T-helper 2 cell treated with Interferon-gamma antibody and Interleukin-4, amounts not matched to agents 5 μg/mL and 100 μg/mL, for 36 hours (primary cell): ENCODE measurements at regions not wholly inside any gene's neighbourhood (a gene's known extent, or its start where the extent isn't known, plus 50 kb on each side); places are given as distances from the start of the nearest gene placed in this dataset.

Source experiments
- DNase-seq: peaks from one replicate; pipeline ENCODE4 v3.0.0; 2021; ENCODE audit warnings: low spot score
- H3K27ac Mint-ChIP-seq: one replicate; pipeline ENCODE4 v1.8.0; 2021; ENCODE audit warnings: mild to moderate bottlenecking, mixed read lengths
- H3K27me3 Mint-ChIP-seq: one replicate; pipeline ENCODE4 v1.8.0; 2021; ENCODE audit warnings: low read depth, mixed read lengths
- H3K36me3 Mint-ChIP-seq: one replicate; pipeline ENCODE4 v1.8.0; 2021; ENCODE audit warnings: low read depth, mixed read lengths
- H3K4me1 Mint-ChIP-seq: one replicate; pipeline ENCODE4 v1.8.0; 2021; ENCODE audit warnings: low read depth, mixed read lengths
- H3K4me3 Mint-ChIP-seq: one replicate; pipeline ENCODE4 v1.8.0; 2022; ENCODE audit warnings: mild to moderate bottlenecking, moderate library complexity, mixed read lengths
- H3K9me3 Mint-ChIP-seq: one replicate; pipeline ENCODE4 v1.8.0; 2021; ENCODE audit warnings: mixed read lengths

GRCh38 chr5:124872086-124872485 is 125.6 kb upstream of the ZNF608 start:
- Mint-ChIP-seq H3K27me3 (no peaks in the 10 kb centered on the region), H3K4me3 (no peak overlapping the region), H3K36me3 (no peaks in the 10 kb centered on the region), H3K4me1 (peaks cover under 1% of the 10 kb centered on the region), H3K27ac (no peak overlapping the region), H3K9me3 (no peaks in the 10 kb centered on the region)
- DNase-seq, result no peak

- H3K36me3 Mint-ChIP-seq, result no peaks in the 10 kb centered on the region
- H3K9me3 Mint-ChIP-seq, result no peaks in the 10 kb centered on the region
- no peaks in the 10 kb centered on the region for H3K27me3 Mint-ChIP-seq
- DNase-seq, result no peak
- no peak overlapping the region for H3K27ac Mint-ChIP-seq
- H3K4me1 Mint-ChIP-seq, result no peaks in the 10 kb centered on the region
- no peak overlapping the region for H3K4me3 Mint-ChIP-seq
Measured at GRCh38 chr5:124872615-124873014, 126.2 kb upstream of the ZNF608 start.

DNA sequence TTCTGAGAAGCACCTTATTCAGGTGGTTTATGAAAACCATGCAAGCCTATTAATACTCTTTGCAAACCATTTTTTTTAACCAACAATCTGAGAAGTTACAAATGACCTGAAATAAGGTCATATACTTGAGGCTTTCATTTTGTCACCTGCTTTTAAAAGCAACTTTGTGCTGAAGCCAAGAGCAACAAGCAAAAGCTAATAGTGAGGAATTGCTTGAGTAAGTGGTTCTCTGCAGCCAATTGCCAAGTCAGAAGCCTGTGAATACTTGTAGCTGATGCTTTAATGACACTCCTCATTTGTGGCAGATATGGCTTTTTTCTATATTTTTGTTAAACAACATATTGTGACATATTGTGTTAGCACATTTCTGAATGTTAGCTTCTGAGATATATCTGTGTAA is 126.7 kb upstream of the ZNF608 start:
- H3K36me3 Mint-ChIP-seq, result no peaks in the 10 kb centered on the region
- H3K27ac Mint-ChIP-seq, result no peak overlapping the region
- no peaks in the 10 kb centered on the region for H3K27me3 Mint-ChIP-seq
- H3K4me1 Mint-ChIP-seq, result no peaks in the 10 kb centered on the region
- H3K4me3 Mint-ChIP-seq, result no peak overlapping the region
- H3K9me3 Mint-ChIP-seq, result no peaks in the 10 kb centered on the region
- no peak for DNase-seq

- DNase-seq, result no peak
- Mint-ChIP-seq H3K4me3 (no peak overlapping the region), H3K9me3 (no peaks in the 10 kb centered on the region), H3K4me1 (no peaks in the 10 kb centered on the region), H3K27ac (no peak overlapping the region), H3K27me3 (no peaks in the 10 kb centered on the region), H3K36me3 (no peaks in the 10 kb centered on the region)
Measured at GRCh38 chr5:124873713-124874112, 127.3 kb upstream of the ZNF608 start.

DNA sequence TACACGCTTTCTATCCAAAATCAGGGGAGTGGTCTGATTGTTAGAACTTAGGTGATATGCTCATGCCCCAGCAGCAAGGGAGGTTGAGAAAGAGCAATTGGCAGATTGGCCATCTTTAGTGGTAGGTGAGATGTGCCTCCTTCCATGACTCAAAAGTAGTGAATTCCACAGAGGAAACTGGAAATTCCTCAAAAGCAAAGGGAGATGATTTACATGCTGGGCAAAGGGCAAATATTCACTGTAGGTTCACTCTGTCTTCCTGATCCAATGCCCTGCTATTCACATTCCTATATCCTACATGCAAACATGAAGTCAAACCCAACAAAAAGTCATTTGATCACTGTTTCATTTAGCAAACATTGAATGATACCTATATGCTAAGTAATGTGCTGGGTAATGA is 130.1 kb upstream of the ZNF608 start:
- no peak overlapping the region for H3K4me3 Mint-ChIP-seq
- no peaks in the 10 kb centered on the region for H3K27me3 Mint-ChIP-seq
- no peak overlapping the region for H3K27ac Mint-ChIP-seq
- H3K36me3 Mint-ChIP-seq, result no peaks in the 10 kb centered on the region
- no peaks in the 10 kb centered on the region for H3K9me3 Mint-ChIP-seq
- no peaks in the 10 kb centered on the region for H3K4me1 Mint-ChIP-seq
- DNase-seq, result no peak

GRCh38 chr5:124876983-124877382 is 130.5 kb upstream of the ZNF608 start:
- H3K4me3 Mint-ChIP-seq, result no peak overlapping the region
- DNase-seq, result no peak
- no peaks in the 10 kb centered on the region for H3K36me3 Mint-ChIP-seq
- no peaks in the 10 kb centered on the region for H3K4me1 Mint-ChIP-seq
- no peaks in the 10 kb centered on the region for H3K9me3 Mint-ChIP-seq
- no peaks in the 10 kb centered on the region for H3K27me3 Mint-ChIP-seq
- no peak overlapping the region for H3K27ac Mint-ChIP-seq

GRCh38 chr5:124877501-124878146 is 131.2 kb upstream of the ZNF608 start:
- no peak for DNase-seq
- Mint-ChIP-seq H3K4me1 (no peaks in the 10 kb centered on the region), H3K9me3 (no peaks in the 10 kb centered on the region), H3K4me3 (no peak overlapping the region), H3K27ac (no peak overlapping the region), H3K36me3 (no peaks in the 10 kb centered on the region), H3K27me3 (no peaks in the 10 kb centered on the region)

GRCh38 chr5:124878583-124879342 is 132.3 kb upstream of the ZNF608 start:
- Mint-ChIP-seq H3K27me3 (no peaks in the 10 kb centered on the region), H3K36me3 (no peaks in the 10 kb centered on the region), H3K4me3 (no peak overlapping the region), H3K27ac (no peak overlapping the region), H3K9me3 (no peaks in the 10 kb centered on the region), H3K4me1 (no peaks in the 10 kb centered on the region)
- DNase-seq, result no peak

- Mint-ChIP-seq H3K9me3 (no peaks in the 10 kb centered on the region), H3K36me3 (no peaks in the 10 kb centered on the region), H3K27ac (no peak overlapping the region), H3K4me1 (no peaks in the 10 kb centered on the region), H3K27me3 (no peaks in the 10 kb centered on the region), H3K4me3 (no peak overlapping the region)
- no peak for DNase-seq
Measured at GRCh38 chr5:124880903-124881697, 134.7 kb upstream of the ZNF608 start.

GRCh38 chr5:124883681-124884080 is 137.2 kb upstream of the ZNF608 start:
- Mint-ChIP-seq H3K27me3 (no peaks in the 10 kb centered on the region), H3K9me3 (no peaks in the 10 kb centered on the region), H3K4me3 (no peak overlapping the region), H3K4me1 (no peaks in the 10 kb centered on the region), H3K36me3 (no peaks in the 10 kb centered on the region), H3K27ac (no peak overlapping the region)
- DNase-seq, result no peak

DNA sequence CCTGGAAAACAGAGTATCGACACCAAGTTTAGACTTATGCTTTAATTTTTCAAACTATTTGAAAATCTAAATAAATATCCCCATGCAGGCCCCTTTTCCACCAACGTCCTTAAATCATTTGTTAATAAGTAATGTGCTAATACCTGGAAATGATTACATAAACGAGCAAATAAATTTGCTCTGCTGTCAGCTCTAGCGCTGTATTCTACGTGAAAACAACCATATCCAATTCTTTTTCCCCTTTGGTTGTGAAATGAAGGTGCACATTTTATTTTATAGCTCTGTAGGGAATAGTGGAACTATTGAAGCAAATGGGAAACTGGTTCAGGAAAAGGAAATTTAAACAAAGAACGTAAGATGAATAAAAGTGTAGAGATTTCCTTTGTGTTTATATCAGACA is 137.7 kb upstream of the ZNF608 start:
- H3K4me3 Mint-ChIP-seq, result no peak overlapping the region
- H3K9me3 Mint-ChIP-seq, result no peaks in the 10 kb centered on the region
- no peak for DNase-seq
- no peaks in the 10 kb centered on the region for H3K36me3 Mint-ChIP-seq
- H3K27ac Mint-ChIP-seq, result no peak overlapping the region
- H3K4me1 Mint-ChIP-seq, result no peaks in the 10 kb centered on the region
- no peaks in the 10 kb centered on the region for H3K27me3 Mint-ChIP-seq

DNA sequence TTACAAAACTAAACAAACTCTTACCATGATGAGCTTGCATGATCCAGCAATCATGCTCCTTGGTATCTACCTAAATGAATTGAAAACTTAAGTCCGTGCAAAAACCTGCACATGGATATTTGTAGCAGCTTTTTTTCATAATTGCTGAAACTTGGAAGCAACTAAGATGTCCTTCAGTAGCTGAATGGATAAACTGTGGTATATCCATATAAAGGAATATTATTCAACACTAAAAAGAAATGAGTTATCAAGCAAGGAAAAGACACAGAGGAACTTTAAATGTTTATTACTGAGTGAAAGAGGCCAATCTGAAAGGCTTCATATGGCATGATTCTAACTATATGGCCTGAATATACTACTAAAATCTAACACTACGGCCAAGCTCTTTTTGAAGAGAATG is 139.1 kb upstream of the ZNF608 start:
- no peak overlapping the region for H3K27ac Mint-ChIP-seq
- H3K4me3 Mint-ChIP-seq, result no peak overlapping the region
- no peaks in the 10 kb centered on the region for H3K27me3 Mint-ChIP-seq
- no peak for DNase-seq
- H3K9me3 Mint-ChIP-seq, result no peaks in the 10 kb centered on the region
- H3K4me1 Mint-ChIP-seq, result no peaks in the 10 kb centered on the region
- H3K36me3 Mint-ChIP-seq, result no peaks in the 10 kb centered on the region

DNA sequence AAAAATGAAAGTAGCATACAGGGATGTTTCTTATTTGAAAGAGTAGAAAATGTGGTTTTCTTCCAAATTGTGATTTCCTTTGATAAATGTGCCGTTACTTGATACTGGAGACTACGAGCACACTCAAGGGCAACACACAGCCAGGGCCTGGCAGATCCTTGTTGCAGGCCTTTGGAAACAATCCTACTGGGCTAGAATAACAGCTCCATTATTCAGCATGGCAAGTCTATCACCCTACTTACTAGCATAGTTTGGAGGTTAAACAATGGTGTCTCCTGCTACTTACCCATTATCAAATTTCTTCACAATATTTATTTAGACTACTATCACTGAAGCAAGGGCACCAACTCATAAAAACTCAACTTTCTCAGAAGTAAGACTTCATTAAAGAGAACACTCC is 140.8 kb upstream of the ZNF608 start:
- H3K9me3 Mint-ChIP-seq, result no peaks in the 10 kb centered on the region
- no peaks in the 10 kb centered on the region for H3K36me3 Mint-ChIP-seq
- no peak overlapping the region for H3K27ac Mint-ChIP-seq
- no peaks in the 10 kb centered on the region for H3K27me3 Mint-ChIP-seq
- no peak overlapping the region for H3K4me3 Mint-ChIP-seq
- no peaks in the 10 kb centered on the region for H3K4me1 Mint-ChIP-seq
- no peak for DNase-seq

GRCh38 chr5:124888050-124888506 is 141.6 kb upstream of the ZNF608 start:
- H3K27ac Mint-ChIP-seq, result no peak overlapping the region
- H3K27me3 Mint-ChIP-seq, result no peaks in the 10 kb centered on the region
- H3K4me1 Mint-ChIP-seq, result no peaks in the 10 kb centered on the region
- H3K36me3 Mint-ChIP-seq, result no peaks in the 10 kb centered on the region
- H3K9me3 Mint-ChIP-seq, result peaks cover 4% of the 10 kb centered on the region
- H3K4me3 Mint-ChIP-seq, result no peak overlapping the region
- DNase-seq, result no peak
